ENCODE measurements at regions not wholly inside any gene's neighbourhood (a gene's known extent, or its start where the extent isn't known, plus 50 kb on each side); places are given as distances from the start of the nearest gene placed in this dataset.

DNA sequence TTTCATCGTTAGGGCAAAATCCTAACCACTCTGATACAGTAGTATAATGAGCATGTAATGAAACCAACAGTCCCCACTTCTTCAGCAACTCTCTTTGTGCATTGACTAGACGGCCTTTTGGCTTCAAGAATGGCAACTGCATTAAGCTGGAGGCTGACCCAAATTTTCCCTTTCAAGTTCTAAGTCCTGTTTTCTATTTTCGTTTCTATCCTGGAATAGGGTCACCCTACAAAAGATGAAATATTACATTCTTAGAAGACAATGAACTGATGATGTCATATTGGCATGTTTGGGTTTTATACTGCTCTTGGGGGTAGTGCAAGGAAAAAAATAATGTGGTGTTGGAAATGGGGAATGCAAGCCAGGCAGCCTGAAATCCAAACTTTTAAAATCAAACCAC is 254.4 kb downstream of the ETAA1 start:
- Histone ChIP-seq H3K4me3 (no peak overlapping the region), H3K27ac (peak overlapping the region in 2 of 4 donors; percentile 72 to 76), H3K9me3 (peaks cover 0 to 5% (median 0%) of the 10 kb centered on the region in 3 donors), H3K36me3 (replicated peaks in 1 of 2; ENCODE audit: insufficient read depth in 1 of 2, low read depth in 2 of 2) (no peaks in the 10 kb centered on the region), H3K27me3 (no peaks in the 10 kb centered on the region), H3K4me1 (peaks cover 27% of the 10 kb centered on the region)
- no peak for ATAC-seq
- no peak for TF ChIP-seq POLR2A (IDR thresholded peaks at IDR 0.05)
- TF ChIP-seq, protein P1, sequence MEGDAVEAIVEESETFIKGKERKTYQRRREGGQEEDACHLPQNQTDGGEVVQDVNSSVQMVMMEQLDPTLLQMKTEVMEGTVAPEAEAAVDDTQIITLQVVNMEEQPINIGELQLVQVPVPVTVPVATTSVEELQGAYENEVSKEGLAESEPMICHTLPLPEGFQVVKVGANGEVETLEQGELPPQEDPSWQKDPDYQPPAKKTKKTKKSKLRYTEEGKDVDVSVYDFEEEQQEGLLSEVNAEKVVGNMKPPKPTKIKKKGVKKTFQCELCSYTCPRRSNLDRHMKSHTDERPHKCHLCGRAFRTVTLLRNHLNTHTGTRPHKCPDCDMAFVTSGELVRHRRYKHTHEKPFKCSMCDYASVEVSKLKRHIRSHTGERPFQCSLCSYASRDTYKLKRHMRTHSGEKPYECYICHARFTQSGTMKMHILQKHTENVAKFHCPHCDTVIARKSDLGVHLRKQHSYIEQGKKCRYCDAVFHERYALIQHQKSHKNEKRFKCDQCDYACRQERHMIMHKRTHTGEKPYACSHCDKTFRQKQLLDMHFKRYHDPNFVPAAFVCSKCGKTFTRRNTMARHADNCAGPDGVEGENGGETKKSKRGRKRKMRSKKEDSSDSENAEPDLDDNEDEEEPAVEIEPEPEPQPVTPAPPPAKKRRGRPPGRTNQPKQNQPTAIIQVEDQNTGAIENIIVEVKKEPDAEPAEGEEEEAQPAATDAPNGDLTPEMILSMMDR (IDR thresholded peaks at IDR 0.05), result no peak
- WGBS, 2 donors, result 65 to 70% methylated on average over 3 of the region's 3 CpGs
- intact Hi-C loops (cut with DNase I), result no loop called here
- no peak for DNase-seq

DNA sequence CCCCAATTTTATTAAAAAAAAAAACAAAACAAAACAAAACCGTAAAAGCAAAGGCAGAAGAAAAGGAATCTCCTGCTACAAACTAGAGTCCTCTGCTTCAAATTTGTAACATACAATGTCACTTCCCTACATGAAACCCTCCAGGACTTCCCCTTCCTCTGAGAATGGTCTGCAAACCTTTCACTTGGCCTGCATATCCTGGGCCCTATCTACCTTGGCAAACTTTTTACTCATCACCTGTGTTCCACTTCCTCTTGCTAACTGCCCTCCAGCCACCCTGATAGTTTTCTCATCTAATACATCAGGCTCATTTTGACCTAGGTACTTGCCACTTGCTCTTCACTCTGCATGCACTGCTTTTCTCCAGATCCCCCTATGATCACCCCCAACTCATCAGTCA is 255.5 kb downstream of the ETAA1 start:
- no peak overlapping the region for H3K4me3 ChIP-seq
- no peaks in the 10 kb centered on the region for H3K27me3 ChIP-seq
- ATAC-seq (no peak), DNase-seq (no peak)
- TF ChIP-seq, protein P1 (IDR thresholded peaks at IDR 0.05), result no peak
- TF ChIP-seq POLR2A (IDR thresholded peaks at IDR 0.05), result no peak
- 78 to 97% methylated on average over 1 of the region's 1 CpG for WGBS, 2 donors
- H3K27ac ChIP-seq, result no peak overlapping the region
- peaks cover 27% of the 10 kb centered on the region for H3K4me1 ChIP-seq
- H3K36me3 ChIP-seq (replicated peaks in 1 of 2; ENCODE audit: insufficient read depth in 1 of 2, low read depth in 2 of 2), result no peaks in the 10 kb centered on the region
- H3K9me3 ChIP-seq, result no peaks in the 10 kb centered on the region
- intact Hi-C loops (cut with DNase I), result no loop called here

DNA sequence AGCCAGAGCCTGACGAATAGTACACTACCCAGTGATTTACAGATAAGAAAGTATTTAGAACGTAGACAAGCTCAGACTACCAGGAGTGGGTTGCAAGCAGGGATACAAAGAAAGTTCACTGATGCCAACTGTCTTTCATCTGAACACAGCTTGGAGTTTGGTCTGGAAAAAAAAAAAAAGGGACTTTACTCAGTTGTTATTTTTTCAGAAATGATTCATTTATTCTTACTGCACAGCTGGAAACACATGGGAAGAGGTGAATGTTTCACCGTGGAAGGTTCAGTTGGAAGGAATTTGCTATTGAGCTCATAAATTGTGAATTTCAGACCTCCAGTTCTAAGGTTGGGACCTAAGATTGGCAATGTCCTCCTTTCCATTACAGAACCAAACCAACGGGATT is 259.7 kb downstream of the ETAA1 start:
- H3K4me1 ChIP-seq, result no peaks in the 10 kb centered on the region
- no peaks in the 10 kb centered on the region for H3K27me3 ChIP-seq
- TF ChIP-seq, protein P1 (IDR thresholded peaks at IDR 0.05), result no peak
- no peak for TF ChIP-seq POLR2A (IDR thresholded peaks at IDR 0.05)
- H3K27ac ChIP-seq, result no peak overlapping the region
- ATAC-seq (no peak), DNase-seq (no peak)
- 65 to 67% methylated on average over 4 of the region's 4 CpGs for WGBS, 2 donors
- H3K4me3 ChIP-seq, result no peak overlapping the region
- intact Hi-C loops (cut with DNase I), result no loop called here
- H3K36me3 ChIP-seq (replicated peaks in 1 of 2; ENCODE audit: insufficient read depth in 1 of 2, low read depth in 2 of 2), result no peaks in the 10 kb centered on the region
- H3K9me3 ChIP-seq, result no peaks in the 10 kb centered on the region

DNA sequence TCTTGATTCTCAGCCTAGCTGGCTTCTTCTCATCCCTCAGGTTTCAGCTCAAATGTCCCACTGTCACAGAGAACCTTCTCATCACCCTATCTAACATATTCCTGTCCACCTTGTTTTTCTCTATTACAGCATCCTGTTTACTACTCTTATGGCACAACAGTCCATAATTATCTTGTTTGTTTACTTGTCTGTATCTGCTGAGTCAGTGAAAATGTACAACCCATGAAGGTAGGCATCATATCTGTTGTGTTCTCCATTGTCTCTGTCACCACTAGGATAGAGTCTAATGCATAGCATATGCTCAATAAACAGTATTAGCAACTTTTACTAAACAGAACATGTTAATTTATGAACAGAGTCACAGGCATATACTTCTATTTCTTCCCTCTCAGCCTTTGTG is 261.7 kb downstream of the ETAA1 start:
- Histone ChIP-seq H3K36me3 (replicated peaks in 1 of 2; ENCODE audit: insufficient read depth in 1 of 2, low read depth in 2 of 2) (no peaks in the 10 kb centered on the region), H3K9me3 (no peaks in the 10 kb centered on the region), H3K27me3 (no peaks in the 10 kb centered on the region), H3K4me1 (no peaks in the 10 kb centered on the region), H3K27ac (no peak overlapping the region), H3K4me3 (no peak overlapping the region)
- no peak for DNase-seq
- intact Hi-C loops (cut with DNase I), result no loop called here
- TF ChIP-seq POLR2A (IDR thresholded peaks at IDR 0.05), result no peak
- TF ChIP-seq, protein P1 (IDR thresholded peaks at IDR 0.05), result no peak
- ATAC-seq, result no peak

DNA sequence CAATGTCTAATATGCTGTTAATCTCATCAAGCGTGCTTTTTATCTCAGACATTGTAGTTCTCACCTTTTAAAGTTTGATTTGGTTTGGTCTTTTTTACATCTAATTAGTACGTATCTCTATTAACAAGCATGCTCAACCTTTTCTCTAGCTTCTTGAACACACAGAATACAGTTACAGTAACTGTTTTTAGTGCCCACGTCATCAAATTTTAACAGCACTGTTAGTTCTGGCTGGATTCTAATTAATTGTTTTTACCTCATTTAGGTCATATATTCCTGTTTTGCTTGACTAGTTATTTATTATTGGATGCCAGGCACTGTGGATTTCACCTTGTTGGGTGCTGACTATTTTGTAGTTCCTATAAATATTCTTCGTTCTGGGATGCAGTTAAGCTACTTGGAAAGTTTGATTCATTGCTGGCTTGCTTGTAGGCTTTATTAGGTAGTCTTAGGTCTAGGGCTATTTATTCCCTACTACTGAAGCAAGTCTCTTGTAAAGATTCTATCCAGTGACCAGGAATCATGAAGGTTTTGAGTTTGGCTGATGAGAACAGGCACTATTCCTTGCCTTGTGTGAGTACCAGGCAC is 263.0 kb downstream of the ETAA1 start:
- intact Hi-C loops (cut with DNase I), result no loop called here
- no peak overlapping the region for H3K27ac ChIP-seq
- no peak overlapping the region for H3K4me3 ChIP-seq
- 84 to 90% methylated on average over 4 of the region's 4 CpGs for WGBS, 2 donors
- DNase-seq (no peak), ATAC-seq (no peak)
- H3K36me3 ChIP-seq (replicated peaks in 1 of 2; ENCODE audit: insufficient read depth in 1 of 2, low read depth in 2 of 2), result no peaks in the 10 kb centered on the region
- H3K27me3 ChIP-seq, result no peaks in the 10 kb centered on the region
- H3K9me3 ChIP-seq, result no peaks in the 10 kb centered on the region
- no peaks in the 10 kb centered on the region for H3K4me1 ChIP-seq
- TF ChIP-seq, protein P1 (IDR thresholded peaks at IDR 0.05), result no peak
- no peak for TF ChIP-seq POLR2A (IDR thresholded peaks at IDR 0.05)

All from body of pancreas (tissue), 4 donors.